GM12878 (cell line): ENCODE measurements at regions not wholly inside any gene's neighbourhood (a gene's known extent, or its start where the extent isn't known, plus 50 kb on each side); places are given as distances from the start of the nearest gene placed in this dataset.

Source experiments
- ATAC-seq: fragments of 200-7000 bp; cut with Tn5 transposase; 3 replicates; pipeline ENCODE4 v1.9.1; 2020; ENCODE audit warnings: mild to moderate bottlenecking, moderate library complexity
- BruUV-seq: library from RNA; stranded (reverse); fragments of 400-500 nt; replicated peaks from 2 replicates; lab custom pipeline; 2021; lab: Mats Ljungman, UMichigan
- CTCF ChIA-PET: fragments of 300-600 bp; sonication (Branson Sonifier 250); formaldehyde crosslinking; extraction: SDS; loops from one replicate; lab custom pipeline; 2021; ENCODE audit warnings: inconsistent platforms; lab: Yijun Ruan, JAX
- POLR2A ChIA-PET: fragments of 350-600 bp; formaldehyde crosslinking; extraction: SDS; loops from one replicate; lab custom pipeline; 2021; ENCODE audit warnings: inconsistent platforms; lab: Charles Lee
- RAD21 ChIA-PET: fragments of 300-600 bp; sonication (Branson Sonifier 250); formaldehyde crosslinking; loops from one replicate; lab custom pipeline; 2023; ENCODE audit warnings: antibody characterized with exemption; ENCODE audit not compliant: unreplicated experiment; lab: Charles Lee
- SMC1A ChIA-PET: fragments of 300-600 bp; sonication (Branson Sonifier 250); formaldehyde crosslinking; loops from one replicate; lab custom pipeline; 2023; ENCODE audit not compliant: unreplicated experiment, uncharacterized antibody; lab: Charles Lee
- DNase-seq: peaks from one replicate; pipeline ENCODE4 v3.0.0-alpha.2; 2011; ENCODE audit warnings: low read depth, low spot score
- FAIRE-seq: peaks from 3 replicates; lab custom pipeline; 2011; peaks lifted over from hg19 to GRCh38; lab: Jason Lieb, UNC
- H2AFZ ChIP-seq: 2 replicates; pipeline ENCODE4 v1.6.0; 2011; ENCODE audit warnings: low read depth, low read length, control low read depth; ENCODE audit not compliant: control insufficient read depth
- H3K27ac ChIP-seq: 2 replicates; pipeline ENCODE4 v1.5.1; 2011; ENCODE audit warnings: control low read depth; ENCODE audit not compliant: control insufficient read depth, insufficient read depth
- H3K27me3 ChIP-seq, 2 experiments: replicated peaks in 1 of 2; 2 replicates each; pipeline versions ENCODE4 v1.6.0 to v1.6.1; 2011; ENCODE audit warnings: low read length in 1 of 2; ENCODE audit not compliant: control insufficient read depth in 2 of 2, insufficient read depth in 2 of 2
- H3K36me3 ChIP-seq, 2 experiments: 2 replicates each; pipeline ENCODE4 v1.5.1; 2011; ENCODE audit warnings: low read length in 1 of 2; ENCODE audit not compliant: control insufficient read depth in 2 of 2, insufficient read depth in 2 of 2
- H3K4me1 ChIP-seq: 2 replicates; pipeline ENCODE4 v1.6.1; 2011; ENCODE audit warnings: mild to moderate bottlenecking, low read length, moderate library complexity, mixed read lengths; ENCODE audit not compliant: control insufficient read depth, insufficient read depth
- H3K4me2 ChIP-seq: 2 replicates; pipeline ENCODE4 v1.6.0; 2011; ENCODE audit warnings: control low read depth; ENCODE audit not compliant: control insufficient read depth, insufficient read depth
- H3K4me3 ChIP-seq: fragments of 200-600 bp; sonication (generic); 2 replicates; pipeline ENCODE4 v1.5.1; 2016
- H3K79me2 ChIP-seq: 2 replicates; pipeline ENCODE4 v1.6.0; 2011; ENCODE audit warnings: low read length; ENCODE audit not compliant: control insufficient read depth, insufficient read depth
- H3K9ac ChIP-seq: 2 replicates; pipeline ENCODE4 v1.8.0; 2011; ENCODE audit warnings: low read length, control low read depth, mixed read lengths; ENCODE audit not compliant: control insufficient read depth, insufficient read depth
- H3K9me3 ChIP-seq: replicated peaks from 3 replicates; pipeline ENCODE4 v1.5.1; 2011; ENCODE audit warnings: mild to moderate bottlenecking, low read length; ENCODE audit not compliant: control insufficient read depth, insufficient read depth
- H4K20me1 ChIP-seq: 2 replicates; pipeline ENCODE4 v1.6.0; 2011; ENCODE audit not compliant: control insufficient read depth, insufficient read depth
- ASH2L ChIP-seq: fragments of 300-600, 200-600 bp; sonication (generic); IDR thresholded peaks from 2 replicates; pipeline ENCODE4 v1.6.1; 2017; ENCODE audit warnings: low read depth, mild to moderate bottlenecking, borderline replicate concordance
- CBX5 ChIP-seq: sonication (generic); IDR thresholded peaks from 2 replicates; pipeline ENCODE4 v1.6.1; 2016; ENCODE audit warnings: low read depth, moderate library complexity, mild to moderate bottlenecking, inconsistent platforms
- CEBPB ChIP-seq, 2 experiments: fragments of 150-350 bp in 1 of 2; IDR thresholded peaks; 2 replicates each; pipeline ENCODE4 v1.6.1; 2012 to 2014; ENCODE audit warnings: low read depth in 2 of 2, low read length in 2 of 2, borderline replicate concordance in 1 of 2, inconsistent platforms in 1 of 2
- CHD4 ChIP-seq: fragments of 200-600 bp; sonication (generic); IDR thresholded peaks from 2 replicates; pipeline ENCODE4 v1.6.1; 2016; ENCODE audit warnings: mild to moderate bottlenecking
- HDAC6 ChIP-seq: fragments of 200-600 bp; sonication (generic); IDR thresholded peaks from one replicate; pipeline ENCODE4 v1.8.0; 2017; ENCODE audit warnings: antibody characterized with exemption; ENCODE audit not compliant: unreplicated experiment
- HDGF ChIP-seq: fragments of 450-650 bp; IDR thresholded peaks from 2 replicates; pipeline ENCODE4 v1.6.1; 2016; ENCODE audit warnings: antibody characterized with exemption
- IKZF2 ChIP-seq, 2 experiments: fragments of 450-650 bp; IDR thresholded peaks; 2 replicates each; pipeline ENCODE4 v1.6.1; 2017; ENCODE audit warnings: mild to moderate bottlenecking in 2 of 2, moderate library complexity in 2 of 2
- IRF4 ChIP-seq: IDR thresholded peaks from 2 replicates; pipeline ENCODE4 v1.6.1; 2011; ENCODE audit warnings: low read depth, low read length
- MTA2 ChIP-seq: fragments of 450-650 bp; IDR thresholded peaks from 2 replicates; pipeline ENCODE4 v1.6.1; 2016; ENCODE audit warnings: low read depth, mild to moderate bottlenecking, moderate library complexity
- NFXL1 ChIP-seq: fragments of 450-650 bp; IDR thresholded peaks from 2 replicates; pipeline ENCODE4 v1.6.1; 2017; ENCODE audit warnings: antibody characterized with exemption, mild to moderate bottlenecking, borderline replicate concordance
- NFYB ChIP-seq: IDR thresholded peaks from 2 replicates; pipeline ENCODE4 v1.6.1; 2011; ENCODE audit warnings: low read depth, mild to moderate bottlenecking, low read length, improper control_type of control experiment, moderate library complexity; ENCODE audit not compliant: insufficient read depth
- POLR2A ChIP-seq: IDR thresholded peaks from 2 replicates; pipeline ENCODE4 v1.6.1; 2011; ENCODE audit warnings: low read depth, mild to moderate bottlenecking, low read length
- RAD21 ChIP-seq: IDR thresholded peaks from 2 replicates; pipeline ENCODE4 v1.6.1; 2011; ENCODE audit warnings: mild to moderate bottlenecking, low read depth, low read length, moderate library complexity; ENCODE audit not compliant: insufficient read depth
- ZSCAN29 ChIP-seq: fragments of 450-650 bp; IDR thresholded peaks from 2 replicates; pipeline ENCODE4 v1.6.1; 2017; ENCODE audit warnings: mild to moderate bottlenecking, moderate library complexity
- ZZZ3 ChIP-seq: IDR thresholded peaks from 2 replicates; pipeline ENCODE4 v1.6.1; 2011; ENCODE audit warnings: low read depth; ENCODE audit not compliant: control insufficient read depth, insufficient read length
- WGBS: methylation state at CpG from one replicate; pipeline ENCODE4 v1.1.6; 2016; ENCODE audit warnings: low lambda C conversion rate; ENCODE audit not compliant: insufficient replicate concordance, insufficient coverage; ENCODE audit errors: missing lambda C conversion rate; 5-methylcytosine and 5-hydroxymethylcytosine counted together
- in situ Hi-C: fragments of 300-500 bp; cut with MboI; formaldehyde crosslinking; loops from 9 replicates; pipeline ENCODE4 v1.14.3; 2018; ENCODE audit warnings: mixed read lengths
- intact Hi-C: fragments of 100-400 bp; cut with micrococcal nuclease; formaldehyde crosslinking; loops from one replicate; pipeline ENCODE4 v1.14.2; 2022; ENCODE audit not compliant: unreplicated experiment
- TF ChIP-seq, protein P1 (sequence below): fragments of 450-650 bp; formaldehyde crosslinking; IDR thresholded peaks from 2 replicates; pipeline ENCODE4 v1.4.0; 2020; ENCODE audit warnings: mild to moderate bottlenecking, moderate library complexity
- TF ChIP-seq, protein P2 (sequence below): IDR thresholded peaks from 2 replicates; pipeline ENCODE4 v1.6.1; 2012; ENCODE audit warnings: improper control_type of control experiment, low read depth, low read length; ENCODE audit not compliant: insufficient replicate concordance

DNA sequence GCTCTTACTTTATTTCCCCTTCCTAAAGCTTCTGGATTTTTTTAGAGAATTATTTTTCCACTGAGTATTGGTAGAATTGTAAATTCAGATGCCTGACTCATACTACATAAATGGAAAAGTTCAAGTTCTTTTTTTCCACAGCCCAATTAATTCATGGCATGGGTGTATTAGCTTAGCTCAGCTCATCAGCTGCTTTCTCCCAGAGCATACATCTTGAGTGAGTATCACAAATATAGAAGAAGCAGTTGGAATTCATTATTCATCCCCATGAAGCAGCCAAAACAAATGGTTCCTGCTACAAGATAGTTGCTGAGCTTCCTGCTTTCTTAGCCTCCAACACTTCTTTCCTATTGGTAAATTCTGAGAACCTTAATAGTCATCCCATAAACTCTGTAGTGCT is 105.1 kb downstream of the C12orf50 start (continued):
- TF ChIP-seq RAD21 (no peak), CEBPB (IDR thresholded peaks at IDR 0.05; ENCODE audit: borderline replicate concordance in 1 of 2, low read depth in 2 of 2, low read length in 2 of 2) (no peak), IKZF2 (IDR thresholded peaks at IDR 0.05) (no peak), HDGF (no peak), CBX5 (no peak)
- TF ChIP-seq, all 136 proteins: peak for 0

DNA sequence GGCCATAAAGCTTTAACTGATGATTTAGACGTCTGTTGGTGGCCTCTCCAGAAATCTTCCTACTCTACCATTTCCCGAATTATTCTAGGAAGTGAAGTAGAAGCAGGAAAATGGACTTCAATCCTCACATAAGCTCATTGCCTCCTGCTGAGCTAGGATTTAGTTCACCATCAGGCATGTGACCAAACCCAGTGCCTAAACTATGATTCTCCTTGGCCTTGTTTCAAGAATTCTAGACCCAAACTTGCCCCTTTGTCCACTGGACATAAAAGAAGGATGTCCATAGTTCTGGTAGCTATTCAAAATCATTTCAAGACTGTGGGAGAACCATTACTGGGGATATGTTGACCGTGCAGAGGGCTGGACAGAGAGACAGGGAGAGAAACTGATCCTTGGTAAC is 105.8 kb downstream of the C12orf50 start:
- no TSS peak for BruUV-seq
- FAIRE-seq (no peak), ATAC-seq (no peak), DNase-seq (no peak)
- Histone ChIP-seq H3K4me1 (no peaks in the 10 kb centered on the region), H3K9ac (no peak overlapping the region), H2AFZ (no peak overlapping the region), H3K27ac (no peak overlapping the region), H3K9me3 (no peaks in the 10 kb centered on the region), H3K4me2 (no peak overlapping the region), H3K4me3 (no peak overlapping the region), H3K27me3 (no peaks in the 10 kb centered on the region; a peak in 1 of 4 replicates), H3K79me2 (no peaks in the 10 kb centered on the region), H3K36me3 (no peaks in the 10 kb centered on the region), H4K20me1 (no peaks in the 10 kb centered on the region)
- CTCF ChIA-PET = interaction anchor here (0.5 to 0.7 kb wide), 2 partner anchors 10 to 1040 kb away, joined by 3 read pairs; no protein-coding TSS in a partner anchor
- WGBS = 0% methylated on average over 3 of the region's 3 CpGs
- intact Hi-C loops (no loop called here), in situ Hi-C loops (no loop called here)
- SMC1A ChIA-PET = interaction anchor here (1.3 kb wide), 1 partner anchor 9 kb away, joined by 3 read pairs; no protein-coding TSS in a partner anchor
- RAD21 ChIA-PET = interaction anchor here (0.7 kb wide), 1 partner anchor 251 kb away, joined by 3 read pairs; no protein-coding TSS in a partner anchor
- POLR2A ChIA-PET = no interaction called here
- TF ChIP-seq NFYB (no peak), IRF4 (no peak), MTA2 (no peak), ZZZ3 (no peak), ZSCAN29 (no peak), CHD4 (no peak), NFXL1 (no peak), HDAC6 (no peak), ASH2L (no peak), POLR2A (no peak)
- TF ChIP-seq, protein P1, sequence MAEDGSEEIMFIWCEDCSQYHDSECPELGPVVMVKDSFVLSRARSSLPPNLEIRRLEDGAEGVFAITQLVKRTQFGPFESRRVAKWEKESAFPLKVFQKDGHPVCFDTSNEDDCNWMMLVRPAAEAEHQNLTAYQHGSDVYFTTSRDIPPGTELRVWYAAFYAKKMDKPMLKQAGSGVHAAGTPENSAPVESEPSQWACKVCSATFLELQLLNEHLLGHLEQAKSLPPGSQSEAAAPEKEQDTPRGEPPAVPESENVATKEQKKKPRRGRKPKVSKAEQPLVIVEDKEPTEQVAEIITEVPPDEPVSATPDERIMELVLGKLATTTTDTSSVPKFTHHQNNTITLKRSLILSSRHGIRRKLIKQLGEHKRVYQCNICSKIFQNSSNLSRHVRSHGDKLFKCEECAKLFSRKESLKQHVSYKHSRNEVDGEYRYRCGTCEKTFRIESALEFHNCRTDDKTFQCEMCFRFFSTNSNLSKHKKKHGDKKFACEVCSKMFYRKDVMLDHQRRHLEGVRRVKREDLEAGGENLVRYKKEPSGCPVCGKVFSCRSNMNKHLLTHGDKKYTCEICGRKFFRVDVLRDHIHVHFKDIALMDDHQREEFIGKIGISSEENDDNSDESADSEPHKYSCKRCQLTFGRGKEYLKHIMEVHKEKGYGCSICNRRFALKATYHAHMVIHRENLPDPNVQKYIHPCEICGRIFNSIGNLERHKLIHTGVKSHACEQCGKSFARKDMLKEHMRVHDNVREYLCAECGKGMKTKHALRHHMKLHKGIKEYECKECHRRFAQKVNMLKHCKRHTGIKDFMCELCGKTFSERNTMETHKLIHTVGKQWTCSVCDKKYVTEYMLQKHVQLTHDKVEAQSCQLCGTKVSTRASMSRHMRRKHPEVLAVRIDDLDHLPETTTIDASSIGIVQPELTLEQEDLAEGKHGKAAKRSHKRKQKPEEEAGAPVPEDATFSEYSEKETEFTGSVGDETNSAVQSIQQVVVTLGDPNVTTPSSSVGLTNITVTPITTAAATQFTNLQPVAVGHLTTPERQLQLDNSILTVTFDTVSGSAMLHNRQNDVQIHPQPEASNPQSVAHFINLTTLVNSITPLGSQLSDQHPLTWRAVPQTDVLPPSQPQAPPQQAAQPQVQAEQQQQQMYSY = no peak
- TF ChIP-seq, protein P2, sequence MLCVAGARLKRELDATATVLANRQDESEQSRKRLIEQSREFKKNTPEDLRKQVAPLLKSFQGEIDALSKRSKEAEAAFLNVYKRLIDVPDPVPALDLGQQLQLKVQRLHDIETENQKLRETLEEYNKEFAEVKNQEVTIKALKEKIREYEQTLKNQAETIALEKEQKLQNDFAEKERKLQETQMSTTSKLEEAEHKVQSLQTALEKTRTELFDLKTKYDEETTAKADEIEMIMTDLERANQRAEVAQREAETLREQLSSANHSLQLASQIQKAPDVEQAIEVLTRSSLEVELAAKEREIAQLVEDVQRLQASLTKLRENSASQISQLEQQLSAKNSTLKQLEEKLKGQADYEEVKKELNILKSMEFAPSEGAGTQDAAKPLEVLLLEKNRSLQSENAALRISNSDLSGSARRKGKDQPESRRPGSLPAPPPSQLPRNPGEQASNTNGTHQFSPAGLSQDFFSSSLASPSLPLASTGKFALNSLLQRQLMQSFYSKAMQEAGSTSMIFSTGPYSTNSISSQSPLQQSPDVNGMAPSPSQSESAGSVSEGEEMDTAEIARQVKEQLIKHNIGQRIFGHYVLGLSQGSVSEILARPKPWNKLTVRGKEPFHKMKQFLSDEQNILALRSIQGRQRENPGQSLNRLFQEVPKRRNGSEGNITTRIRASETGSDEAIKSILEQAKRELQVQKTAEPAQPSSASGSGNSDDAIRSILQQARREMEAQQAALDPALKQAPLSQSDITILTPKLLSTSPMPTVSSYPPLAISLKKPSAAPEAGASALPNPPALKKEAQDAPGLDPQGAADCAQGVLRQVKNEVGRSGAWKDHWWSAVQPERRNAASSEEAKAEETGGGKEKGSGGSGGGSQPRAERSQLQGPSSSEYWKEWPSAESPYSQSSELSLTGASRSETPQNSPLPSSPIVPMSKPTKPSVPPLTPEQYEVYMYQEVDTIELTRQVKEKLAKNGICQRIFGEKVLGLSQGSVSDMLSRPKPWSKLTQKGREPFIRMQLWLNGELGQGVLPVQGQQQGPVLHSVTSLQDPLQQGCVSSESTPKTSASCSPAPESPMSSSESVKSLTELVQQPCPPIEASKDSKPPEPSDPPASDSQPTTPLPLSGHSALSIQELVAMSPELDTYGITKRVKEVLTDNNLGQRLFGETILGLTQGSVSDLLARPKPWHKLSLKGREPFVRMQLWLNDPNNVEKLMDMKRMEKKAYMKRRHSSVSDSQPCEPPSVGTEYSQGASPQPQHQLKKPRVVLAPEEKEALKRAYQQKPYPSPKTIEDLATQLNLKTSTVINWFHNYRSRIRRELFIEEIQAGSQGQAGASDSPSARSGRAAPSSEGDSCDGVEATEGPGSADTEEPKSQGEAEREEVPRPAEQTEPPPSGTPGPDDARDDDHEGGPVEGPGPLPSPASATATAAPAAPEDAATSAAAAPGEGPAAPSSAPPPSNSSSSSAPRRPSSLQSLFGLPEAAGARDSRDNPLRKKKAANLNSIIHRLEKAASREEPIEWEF = no peak
